Hepatocyte (in vitro differentiated cells): ENCODE measurements at regions not wholly inside any gene's neighbourhood (a gene's known extent, or its start where the extent isn't known, plus 50 kb on each side); places are given as distances from the start of the nearest gene placed in this dataset.

Source experiments
- EZH2 ChIP-seq: fragments of 200-600 bp; sonication (generic); IDR thresholded peaks from 2 replicates; pipeline ENCODE4 v1.6.1; 2016; ENCODE audit warnings: antibody characterized with exemption, mild to moderate bottlenecking, borderline replicate concordance
- TF ChIP-seq, protein P1 (sequence below): fragments of 200-600 bp; sonication (generic); IDR thresholded peaks from 2 replicates; pipeline ENCODE4 v1.5.1; 2016; ENCODE audit warnings: antibody characterized with exemption, mild to moderate bottlenecking; ENCODE audit not compliant: poor library complexity

DNA sequence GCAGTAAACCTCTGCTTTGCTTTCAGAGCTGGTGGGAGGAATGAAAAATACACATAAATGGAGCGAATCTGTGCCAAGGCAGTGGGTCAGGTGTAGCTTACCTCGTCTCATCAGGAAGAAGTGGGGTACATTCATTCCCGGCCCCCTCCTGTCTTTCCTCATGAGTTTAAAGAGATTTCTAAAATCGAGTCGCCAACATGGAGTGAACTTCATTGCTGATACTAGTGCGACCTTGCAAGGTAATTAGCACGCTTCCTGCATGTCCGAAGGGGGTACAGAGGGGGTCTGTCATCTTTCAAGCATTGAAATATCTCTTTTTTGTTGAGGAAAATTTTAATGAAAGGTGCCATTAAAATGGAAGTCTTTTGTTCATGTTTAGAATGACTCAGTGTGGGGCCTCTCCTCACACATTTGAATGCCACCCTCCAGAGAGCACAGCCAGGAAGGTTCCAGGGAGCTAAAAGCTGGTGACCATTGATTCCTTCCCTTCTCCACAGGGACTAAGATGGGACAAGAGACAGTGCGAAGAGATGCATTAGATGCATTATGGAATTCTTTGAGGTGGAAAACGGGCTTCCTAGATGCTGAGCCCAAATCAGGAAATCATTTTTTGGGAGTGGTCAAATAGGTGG, 114.2 kb downstream of the IRX1 start:
- TF ChIP-seq, protein P1, sequence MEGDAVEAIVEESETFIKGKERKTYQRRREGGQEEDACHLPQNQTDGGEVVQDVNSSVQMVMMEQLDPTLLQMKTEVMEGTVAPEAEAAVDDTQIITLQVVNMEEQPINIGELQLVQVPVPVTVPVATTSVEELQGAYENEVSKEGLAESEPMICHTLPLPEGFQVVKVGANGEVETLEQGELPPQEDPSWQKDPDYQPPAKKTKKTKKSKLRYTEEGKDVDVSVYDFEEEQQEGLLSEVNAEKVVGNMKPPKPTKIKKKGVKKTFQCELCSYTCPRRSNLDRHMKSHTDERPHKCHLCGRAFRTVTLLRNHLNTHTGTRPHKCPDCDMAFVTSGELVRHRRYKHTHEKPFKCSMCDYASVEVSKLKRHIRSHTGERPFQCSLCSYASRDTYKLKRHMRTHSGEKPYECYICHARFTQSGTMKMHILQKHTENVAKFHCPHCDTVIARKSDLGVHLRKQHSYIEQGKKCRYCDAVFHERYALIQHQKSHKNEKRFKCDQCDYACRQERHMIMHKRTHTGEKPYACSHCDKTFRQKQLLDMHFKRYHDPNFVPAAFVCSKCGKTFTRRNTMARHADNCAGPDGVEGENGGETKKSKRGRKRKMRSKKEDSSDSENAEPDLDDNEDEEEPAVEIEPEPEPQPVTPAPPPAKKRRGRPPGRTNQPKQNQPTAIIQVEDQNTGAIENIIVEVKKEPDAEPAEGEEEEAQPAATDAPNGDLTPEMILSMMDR, result no peak
- TF ChIP-seq EZH2, result no peak
